Right ventricle myocardium inferior (tissue), 1 donor: ENCODE measurements at regions not wholly inside any gene's neighbourhood (a gene's known extent, or its start where the extent isn't known, plus 50 kb on each side); places are given as distances from the start of the nearest gene placed in this dataset.
A peak's percentile ranks its signal among the peaks of the same experiment; 100 is the strongest.
"Not testable (repeated sequence)": the region's sequence is repeated elsewhere in the genome, so short reads cannot be mapped to it uniquely, and the experiment has no call there.

Experiments
- ATAC-seq: fragments of 200-7000 bp; cut with Tn5 transposase; one replicate; pipeline ENCODE4 v1.9.1; 2020; ENCODE audit warnings: mild to moderate bottlenecking, moderate library complexity
- DNase-seq: peaks from one replicate; pipeline ENCODE4 v3.0.0; 2021; ENCODE audit errors: missing footprints
- intact Hi-C: fragments of 100-400 bp; cut with DNase I; formaldehyde crosslinking; loops from one replicate; pipeline ENCODE4 v1.11.0; 2022
- donor health status: DM: no; HTN: yes; CAD: no; lungs with severe emphysema.

DNA sequence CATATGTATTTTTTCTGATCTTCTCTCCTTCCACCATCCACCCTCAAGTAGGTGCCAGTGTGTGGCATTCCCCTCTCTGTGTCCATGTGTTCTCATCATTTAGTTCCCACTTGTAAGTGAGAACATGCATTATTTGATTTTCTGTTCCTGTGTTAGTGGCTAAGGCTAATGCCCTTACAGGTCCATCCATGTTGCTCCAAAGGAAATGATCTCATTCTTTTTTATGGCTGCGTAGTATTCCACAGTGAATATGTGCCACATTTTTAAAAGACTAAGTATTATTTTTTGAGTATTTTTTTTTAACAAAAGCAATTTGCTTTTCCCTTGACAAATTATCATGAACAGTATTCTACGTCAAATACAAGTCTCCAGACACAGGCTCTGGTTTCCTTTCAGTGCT, 86.4 kb upstream of the ZNF746 start:
- DNase-seq (no peak), ATAC-seq (no peak)
- intact Hi-C loops, result no loop called here

GRCh38 chr7:149580328-149580727, 82.7 kb upstream of the ZNF746 start:
- DNase-seq (no peak), ATAC-seq (no peak)
- intact Hi-C loops, result no loop called here

DNA sequence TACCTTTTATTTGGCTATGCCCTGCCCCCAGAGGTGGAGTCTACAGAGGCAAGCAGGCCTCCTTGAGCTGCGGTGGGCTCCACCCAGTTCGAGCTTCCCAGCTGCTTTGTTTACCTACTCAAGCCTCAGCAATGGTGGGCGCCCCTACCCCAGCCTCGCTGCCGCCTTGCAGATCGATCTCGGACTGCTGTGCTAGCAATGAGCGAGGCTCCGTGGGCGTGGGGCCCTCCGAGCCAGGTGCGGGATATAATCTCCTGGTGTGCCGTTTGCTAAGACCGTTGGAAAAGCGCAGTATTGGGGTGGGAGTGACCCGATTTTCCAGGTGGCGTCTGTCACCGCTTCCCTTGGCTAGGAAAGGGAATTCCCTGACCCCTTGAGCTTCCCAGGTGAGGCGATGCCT, 81.8 kb upstream of the ZNF746 start:
- ATAC-seq, DNase-seq, intact Hi-C loops: not testable (repeated sequence)

DNA sequence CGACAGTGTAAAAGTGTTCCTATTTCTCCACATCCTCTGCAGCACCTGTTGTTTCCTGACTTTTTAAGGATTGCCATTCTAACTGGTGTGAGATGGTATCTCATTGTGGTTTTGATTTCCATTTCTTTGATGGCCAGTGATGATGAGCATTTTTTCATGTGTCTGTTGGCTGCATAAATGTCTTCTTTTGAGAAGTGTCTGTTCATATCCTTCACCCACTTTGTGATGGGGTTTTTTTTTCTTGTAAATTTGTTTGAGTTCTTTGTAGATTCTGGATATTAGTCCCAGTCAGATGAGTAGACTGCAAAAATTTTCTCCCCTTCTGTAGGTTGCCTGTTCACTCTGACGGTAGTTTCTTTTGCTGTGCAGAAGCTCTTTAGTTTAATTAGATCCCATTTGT, 76.8 kb upstream of the ZNF746 start:
- intact Hi-C loops, DNase-seq, ATAC-seq: not testable (repeated sequence)

GRCh38 chr7:149573519-149573918, 75.9 kb upstream of the ZNF746 start:
- intact Hi-C loops, result no loop called here
- ATAC-seq (no peak), DNase-seq (no peak)

GRCh38 chr7:149572920-149573319, 75.3 kb upstream of the ZNF746 start:
- DNase-seq, intact Hi-C loops, ATAC-seq: not testable (repeated sequence)

DNA sequence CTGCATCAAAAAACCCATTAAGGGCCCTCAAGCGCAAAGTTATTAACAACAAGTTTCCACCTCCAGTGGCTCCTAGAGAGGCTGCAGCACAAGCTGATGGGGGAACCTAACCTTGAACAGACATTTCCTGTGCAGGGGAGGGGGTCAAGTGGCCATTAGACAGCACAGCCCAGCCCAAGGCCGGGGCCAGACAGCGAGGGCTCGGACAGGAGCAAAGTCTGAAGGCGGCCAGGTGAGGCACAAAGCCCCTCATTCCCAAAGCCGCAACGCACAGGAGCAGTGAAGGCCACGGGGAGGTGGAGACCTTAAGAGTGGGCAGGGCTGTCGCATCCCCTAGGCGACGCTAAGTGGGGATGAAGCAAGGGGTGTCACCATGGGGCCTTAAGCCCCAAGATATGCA, 73.2 kb upstream of the ZNF746 start:
- ATAC-seq, result no peak
- no peak for DNase-seq
- intact Hi-C loops, result no loop called here

GRCh38 chr7:149569726-149570422, 72.3 kb upstream of the ZNF746 start:
- DNase-seq (no peak), ATAC-seq (no peak)
- intact Hi-C loops, result no loop called here

- no peak for ATAC-seq
- intact Hi-C loops, result no loop called here
- no peak for DNase-seq
Observed at GRCh38 chr7:149569025-149569725, 71.6 kb upstream of the ZNF746 start.

- DNase-seq, result no peak
- intact Hi-C loops, result no loop called here
- ATAC-seq, result no peak
Observed at GRCh38 chr7:149568218-149568617, 70.6 kb upstream of the ZNF746 start.

- ATAC-seq (no peak), DNase-seq (no peak)
- intact Hi-C loops, result no loop called here
Observed at GRCh38 chr7:149566103-149566502, 68.5 kb upstream of the ZNF746 start.

- ATAC-seq (no peak), DNase-seq (no peak)
- intact Hi-C loops, result no loop called here
Observed at GRCh38 chr7:149565096-149565382, 67.4 kb upstream of the ZNF746 start.

GRCh38 chr7:149564340-149565095, 66.9 kb upstream of the ZNF746 start:
- intact Hi-C loops, result no loop called here
- ATAC-seq, result peak; percentile 28

DNA sequence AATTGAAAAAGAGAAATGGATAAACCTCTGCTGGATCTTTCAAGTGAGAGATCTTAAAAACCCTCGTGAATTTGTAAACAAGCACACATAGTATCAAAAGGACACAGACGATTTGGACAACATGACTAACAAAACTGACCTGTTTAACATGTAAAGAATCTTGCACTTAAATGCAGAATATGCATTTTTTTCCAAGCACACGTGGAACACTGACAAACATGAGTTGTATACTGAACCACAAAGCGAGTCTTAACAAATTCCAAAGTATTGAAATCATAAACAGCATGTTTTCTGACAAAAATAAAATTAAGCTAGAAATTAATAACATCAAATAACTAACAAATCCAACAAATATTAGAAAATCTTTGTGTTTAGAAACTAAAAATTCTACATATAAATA, 65.0 kb upstream of the ZNF746 start:
- no peak for ATAC-seq
- DNase-seq, result no peak
- intact Hi-C loops, result no loop called here

More at GRCh38 chr7:149564340-149565095, 66.9 kb upstream of the ZNF746 start:
- no peak for DNase-seq

GRCh38 chr7:149561072-149561471, 63.5 kb upstream of the ZNF746 start:
- ATAC-seq (no peak), DNase-seq (no peak)
- intact Hi-C loops, result no loop called here

DNA sequence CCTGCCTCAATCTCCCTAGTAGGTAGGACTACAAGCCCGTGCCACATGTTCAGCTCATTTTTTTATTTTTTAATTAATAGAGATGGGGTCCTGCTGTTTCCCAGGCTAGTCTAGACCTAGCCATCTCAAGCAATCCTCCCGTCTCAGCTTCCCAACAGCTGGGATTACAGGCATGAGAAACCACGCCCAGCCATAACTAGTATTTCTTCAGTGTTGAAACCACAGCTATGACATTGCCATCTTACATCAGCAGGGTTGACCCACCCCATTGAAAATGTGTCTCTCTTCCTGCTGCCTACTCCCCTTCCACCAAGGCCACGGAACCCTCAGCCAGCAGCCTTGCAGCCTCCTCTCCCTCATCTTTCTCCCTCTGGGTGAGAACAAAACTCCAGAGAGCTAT, 62.1 kb upstream of the ZNF746 start:
- DNase-seq (no peak), ATAC-seq (no peak)
- intact Hi-C loops, result no loop called here

GRCh38 chr7:149558149-149558861, 60.7 kb upstream of the ZNF746 start:
- no peak for DNase-seq
- no peak for ATAC-seq
- intact Hi-C loops, result no loop called here

- DNase-seq, ATAC-seq, intact Hi-C loops: not testable (repeated sequence)
Observed at GRCh38 chr7:149556525-149556924, 58.9 kb upstream of the ZNF746 start.

DNA sequence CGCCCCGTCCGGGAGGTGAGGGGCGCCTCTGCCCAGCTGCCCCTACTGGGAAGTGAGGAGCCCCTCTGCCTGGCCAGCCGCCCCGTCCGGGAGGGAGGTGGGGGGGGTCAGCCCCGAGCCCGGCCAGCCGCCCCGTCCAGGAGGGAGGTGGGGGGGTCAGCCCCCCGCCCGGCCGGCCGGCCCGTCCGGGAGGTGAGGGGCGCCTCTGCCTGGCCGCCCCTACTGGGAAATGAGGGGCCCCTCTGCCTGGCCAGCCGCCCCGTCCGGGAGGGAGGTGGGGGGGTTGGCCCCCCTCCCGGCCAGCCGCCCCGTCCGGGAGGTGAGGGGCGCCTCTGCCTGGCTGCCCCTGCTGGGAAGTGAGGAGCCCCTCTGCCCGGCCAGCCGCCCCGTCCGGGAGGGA, 57.2 kb upstream of the ZNF746 start:
- intact Hi-C loops, ATAC-seq, DNase-seq: not testable (repeated sequence)
